ENCODE measurements at regions not wholly inside any gene's neighbourhood (a gene's known extent, or its start where the extent isn't known, plus 50 kb on each side); places are given as distances from the start of the nearest gene placed in this dataset.

- TF ChIP-seq POLR2A (IDR thresholded peaks at IDR 0.05), result no peak
- TF ChIP-seq, protein P1, sequence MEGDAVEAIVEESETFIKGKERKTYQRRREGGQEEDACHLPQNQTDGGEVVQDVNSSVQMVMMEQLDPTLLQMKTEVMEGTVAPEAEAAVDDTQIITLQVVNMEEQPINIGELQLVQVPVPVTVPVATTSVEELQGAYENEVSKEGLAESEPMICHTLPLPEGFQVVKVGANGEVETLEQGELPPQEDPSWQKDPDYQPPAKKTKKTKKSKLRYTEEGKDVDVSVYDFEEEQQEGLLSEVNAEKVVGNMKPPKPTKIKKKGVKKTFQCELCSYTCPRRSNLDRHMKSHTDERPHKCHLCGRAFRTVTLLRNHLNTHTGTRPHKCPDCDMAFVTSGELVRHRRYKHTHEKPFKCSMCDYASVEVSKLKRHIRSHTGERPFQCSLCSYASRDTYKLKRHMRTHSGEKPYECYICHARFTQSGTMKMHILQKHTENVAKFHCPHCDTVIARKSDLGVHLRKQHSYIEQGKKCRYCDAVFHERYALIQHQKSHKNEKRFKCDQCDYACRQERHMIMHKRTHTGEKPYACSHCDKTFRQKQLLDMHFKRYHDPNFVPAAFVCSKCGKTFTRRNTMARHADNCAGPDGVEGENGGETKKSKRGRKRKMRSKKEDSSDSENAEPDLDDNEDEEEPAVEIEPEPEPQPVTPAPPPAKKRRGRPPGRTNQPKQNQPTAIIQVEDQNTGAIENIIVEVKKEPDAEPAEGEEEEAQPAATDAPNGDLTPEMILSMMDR (IDR thresholded peaks at IDR 0.05), result no peak
Measured at GRCh38 chr7:91424371-91424770, 160.1 kb downstream of the FZD1 start.

All from adrenal gland (tissue), 5 donors.